C4-2B (cell line): ENCODE measurements at regions not wholly inside any gene's neighbourhood (a gene's known extent, or its start where the extent isn't known, plus 50 kb on each side); places are given as distances from the start of the nearest gene placed in this dataset.

ENCODE experiments used
- ZFX ChIP-seq: fragments of 450-650 bp; IDR thresholded peaks from 2 replicates; pipeline ENCODE4 v1.6.1; 2017
- TF ChIP-seq, protein P1 (sequence below): fragments of 450-650 bp; conservative IDR thresholded peaks from 2 replicates; pipeline ENCODE4 v1.5.1; 2017; ENCODE audit warnings: mild to moderate bottlenecking

DNA sequence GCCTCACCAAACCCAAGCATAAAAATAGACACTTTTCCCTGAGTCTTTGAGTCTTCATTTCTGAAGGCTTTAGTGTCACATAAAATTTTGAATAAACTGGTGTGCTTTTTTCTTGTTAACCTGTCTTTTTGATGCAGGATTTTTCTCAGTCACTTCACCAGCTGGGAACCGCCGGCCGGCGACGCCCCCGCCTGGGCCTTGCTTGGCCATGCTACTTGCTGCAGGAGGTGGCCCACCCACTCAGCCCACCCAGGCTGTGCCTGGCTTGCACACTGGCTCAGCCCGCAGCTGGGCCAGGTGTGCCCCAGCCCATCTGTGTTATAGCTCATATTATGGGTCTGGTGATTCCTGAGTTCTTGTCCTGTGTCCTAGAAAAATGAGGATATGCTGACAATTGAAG is 247.4 kb upstream of the CACNA2D1 start:
- TF ChIP-seq, protein P1, sequence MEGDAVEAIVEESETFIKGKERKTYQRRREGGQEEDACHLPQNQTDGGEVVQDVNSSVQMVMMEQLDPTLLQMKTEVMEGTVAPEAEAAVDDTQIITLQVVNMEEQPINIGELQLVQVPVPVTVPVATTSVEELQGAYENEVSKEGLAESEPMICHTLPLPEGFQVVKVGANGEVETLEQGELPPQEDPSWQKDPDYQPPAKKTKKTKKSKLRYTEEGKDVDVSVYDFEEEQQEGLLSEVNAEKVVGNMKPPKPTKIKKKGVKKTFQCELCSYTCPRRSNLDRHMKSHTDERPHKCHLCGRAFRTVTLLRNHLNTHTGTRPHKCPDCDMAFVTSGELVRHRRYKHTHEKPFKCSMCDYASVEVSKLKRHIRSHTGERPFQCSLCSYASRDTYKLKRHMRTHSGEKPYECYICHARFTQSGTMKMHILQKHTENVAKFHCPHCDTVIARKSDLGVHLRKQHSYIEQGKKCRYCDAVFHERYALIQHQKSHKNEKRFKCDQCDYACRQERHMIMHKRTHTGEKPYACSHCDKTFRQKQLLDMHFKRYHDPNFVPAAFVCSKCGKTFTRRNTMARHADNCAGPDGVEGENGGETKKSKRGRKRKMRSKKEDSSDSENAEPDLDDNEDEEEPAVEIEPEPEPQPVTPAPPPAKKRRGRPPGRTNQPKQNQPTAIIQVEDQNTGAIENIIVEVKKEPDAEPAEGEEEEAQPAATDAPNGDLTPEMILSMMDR, result no peak
- TF ChIP-seq ZFX, result no peak
